ENCODE measurements at regions not wholly inside any gene's neighbourhood (a gene's known extent, or its start where the extent isn't known, plus 50 kb on each side); places are given as distances from the start of the nearest gene placed in this dataset.

- no peak overlapping the region for H3K4me3 ChIP-seq
- no peaks in the 10 kb centered on the region for H3K4me1 ChIP-seq
- H3K9me3 ChIP-seq: no peaks in the 10 kb centered on the region
- no peaks in the 10 kb centered on the region for H3K27me3 ChIP-seq
- DNase-seq (ENCODE audit: low spot score): no peak
- no peak for TF ChIP-seq CTCF (IDR thresholded peaks at IDR 0.05)
- no peak overlapping the region for H3K27ac ChIP-seq
- H3K36me3 ChIP-seq: no peaks in the 10 kb centered on the region
Measured at GRCh38 chr14:61963926-61964325, 201.7 kb downstream of the SNAPC1 start.

- H3K27me3 ChIP-seq: no peaks in the 10 kb centered on the region
- no peak overlapping the region for H3K27ac ChIP-seq
- no peak for TF ChIP-seq CTCF (IDR thresholded peaks at IDR 0.05)
- no peaks in the 10 kb centered on the region for H3K9me3 ChIP-seq
- H3K4me1 ChIP-seq: no peaks in the 10 kb centered on the region
- H3K4me3 ChIP-seq: no peak overlapping the region
- no peaks in the 10 kb centered on the region for H3K36me3 ChIP-seq
- no peak for DNase-seq (ENCODE audit: low spot score)
Measured at GRCh38 chr14:61965030-61965745, 203.0 kb downstream of the SNAPC1 start.

- no peak overlapping the region for H3K27ac ChIP-seq
- no peaks in the 10 kb centered on the region for H3K4me1 ChIP-seq
- H3K36me3 ChIP-seq: no peaks in the 10 kb centered on the region
- no peak for DNase-seq (ENCODE audit: low spot score)
- TF ChIP-seq CTCF (IDR thresholded peaks at IDR 0.05): no peak
- no peak overlapping the region for H3K4me3 ChIP-seq
- peaks cover 0 to 4% of the 10 kb centered on the region in 2 donors for H3K9me3 ChIP-seq
- no peaks in the 10 kb centered on the region for H3K27me3 ChIP-seq
Measured at GRCh38 chr14:61968207-61968606, 206.0 kb downstream of the SNAPC1 start.

GRCh38 chr14:61972711-61973110 lies 210.5 kb downstream of the SNAPC1 start:
- H3K27me3 ChIP-seq: no peaks in the 10 kb centered on the region
- H3K4me1 ChIP-seq: no peaks in the 10 kb centered on the region
- TF ChIP-seq CTCF (IDR thresholded peaks at IDR 0.05): no peak
- H3K36me3 ChIP-seq: no peaks in the 10 kb centered on the region
- no peak for DNase-seq (ENCODE audit: low spot score)
- H3K9me3 ChIP-seq: peaks cover 0 to 13% of the 10 kb centered on the region in 2 donors
- H3K4me3 ChIP-seq: no peak overlapping the region
- H3K27ac ChIP-seq: no peak overlapping the region

GRCh38 chr14:61973981-61974380 lies 211.8 kb downstream of the SNAPC1 start:
- DNase-seq (ENCODE audit: low spot score): no peak
- H3K27me3 ChIP-seq: no peaks in the 10 kb centered on the region
- no peaks in the 10 kb centered on the region for H3K36me3 ChIP-seq
- H3K4me1 ChIP-seq: no peaks in the 10 kb centered on the region
- no peak overlapping the region for H3K27ac ChIP-seq
- H3K4me3 ChIP-seq: no peak overlapping the region
- TF ChIP-seq CTCF (IDR thresholded peaks at IDR 0.05): no peak
- H3K9me3 ChIP-seq: peaks cover 0 to 13% of the 10 kb centered on the region in 2 donors

- TF ChIP-seq CTCF (IDR thresholded peaks at IDR 0.05): no peak
- Histone ChIP-seq H3K9me3 (peaks cover 0 to 10% of the 10 kb centered on the region in 2 donors), H3K4me3 (no peak overlapping the region), H3K27ac (no peak overlapping the region), H3K27me3 (no peaks in the 10 kb centered on the region), H3K4me1 (no peaks in the 10 kb centered on the region), H3K36me3 (no peaks in the 10 kb centered on the region)
- DNase-seq (ENCODE audit: low spot score): no peak
Measured at GRCh38 chr14:61977217-61977616, 215.0 kb downstream of the SNAPC1 start.
